ENCODE measurements at regions not wholly inside any gene's neighbourhood (a gene's known extent, or its start where the extent isn't known, plus 50 kb on each side); places are given as distances from the start of the nearest gene placed in this dataset.

DNA sequence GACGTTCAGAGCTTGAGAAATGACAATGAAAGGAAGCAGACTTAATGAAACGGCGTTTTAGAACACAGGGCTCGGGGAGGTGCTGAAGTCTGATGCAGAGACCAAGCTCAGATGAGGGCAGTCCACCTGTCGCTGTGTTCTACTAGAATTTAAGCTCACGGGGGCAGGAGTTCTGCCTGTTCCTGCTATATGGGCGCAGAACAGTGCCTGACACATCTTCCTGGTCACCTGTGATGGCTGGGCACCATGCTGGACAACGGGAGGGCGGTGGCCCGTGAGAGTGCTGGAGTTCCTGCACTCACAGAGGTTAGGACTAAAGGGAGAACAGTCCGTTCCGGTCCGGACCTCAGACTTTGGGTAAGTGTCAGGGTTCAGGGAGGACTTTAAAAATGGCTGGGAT lies 130.6 kb downstream of the ERMARD start:
- no peak for TF ChIP-seq EZH2phosphoT487 (IDR thresholded peaks at IDR 0.05; ENCODE audit: unreplicated experiment)
- Histone ChIP-seq H3K9me2 (ENCODE audit: insufficient read depth) (no peaks in the 10 kb centered on the region), H3F3A (replicated peaks; ENCODE audit: low read depth) (no peaks in the 10 kb centered on the region), H3K27ac (ENCODE audit: low read depth) (no peak overlapping the region), H3K36me3 (ENCODE audit: insufficient read depth) (no peaks in the 10 kb centered on the region), H3K27me3 (ENCODE audit: insufficient read depth) (no peaks in the 10 kb centered on the region), H3K4me3 (no peak overlapping the region), H3K79me2 (replicated peaks; ENCODE audit: insufficient read depth) (no peaks in the 10 kb centered on the region), H3K4me2 (no peak overlapping the region), H2AFZ (no peak overlapping the region), H3K4me1 (ENCODE audit: insufficient read depth) (no peaks in the 10 kb centered on the region), H4K20me1 (replicated peaks; ENCODE audit: insufficient read depth) (no peaks in the 10 kb centered on the region)
- no peaks in the 10 kb centered on the region for H3K36me3 Mint-ChIP-seq (ENCODE audit: low read depth)
- H3K4me1 Mint-ChIP-seq = no peaks in the 10 kb centered on the region; the same call in 2 of the 3 replicates
- no peak overlapping the region for H3K27ac Mint-ChIP-seq
- H3K27me3 Mint-ChIP-seq (ENCODE audit: insufficient read depth, low read depth, poor library complexity) = peaks cover 5% of the 10 kb centered on the region
- no peak overlapping the region for H3K4me3 Mint-ChIP-seq
- DNase-seq (ENCODE audit: low spot score) (no peak), ATAC-seq (no peak)
- no peaks in the 10 kb centered on the region for H3K9me3 Mint-ChIP-seq

DNA sequence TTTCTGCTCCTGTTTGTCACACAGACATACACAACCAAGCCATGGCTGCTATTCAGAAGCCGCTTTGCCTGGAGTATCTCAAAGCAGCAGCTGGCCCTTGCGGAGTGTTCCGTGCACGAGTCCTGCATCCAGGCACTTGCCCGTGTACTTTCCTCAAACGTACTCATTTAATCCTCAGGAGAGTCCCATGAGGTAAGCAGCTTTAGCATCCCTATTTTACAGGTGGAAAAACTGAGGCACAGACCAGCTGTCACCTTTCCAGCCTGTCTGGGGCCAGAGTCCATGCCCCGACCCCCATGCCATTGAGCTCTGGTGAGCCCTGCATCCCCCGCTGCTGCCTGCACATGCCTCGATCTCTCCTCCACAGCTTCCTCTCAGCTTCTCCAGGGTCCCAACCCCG lies 130.0 kb downstream of the ERMARD start:
- no peaks in the 10 kb centered on the region for H3K9me2 ChIP-seq (ENCODE audit: insufficient read depth)
- no peaks in the 10 kb centered on the region; the same call in 2 of the 3 replicates for H3K4me1 Mint-ChIP-seq
- H3K9me3 Mint-ChIP-seq = no peaks in the 10 kb centered on the region
- H3K4me3 Mint-ChIP-seq = no peak overlapping the region
- H3K36me3 Mint-ChIP-seq (ENCODE audit: low read depth) = no peaks in the 10 kb centered on the region
- no peaks in the 10 kb centered on the region for H3K27me3 ChIP-seq (ENCODE audit: insufficient read depth)
- H3K4me3 ChIP-seq = no peak overlapping the region
- H3F3A ChIP-seq (replicated peaks; ENCODE audit: low read depth) = no peaks in the 10 kb centered on the region
- H3K79me2 ChIP-seq (replicated peaks; ENCODE audit: insufficient read depth) = no peaks in the 10 kb centered on the region
- H3K36me3 ChIP-seq (ENCODE audit: insufficient read depth) = no peaks in the 10 kb centered on the region
- DNase-seq (ENCODE audit: low spot score) = no peak
- H3K27me3 Mint-ChIP-seq (ENCODE audit: insufficient read depth, low read depth, poor library complexity) = peaks cover 5% of the 10 kb centered on the region
- H3K27ac Mint-ChIP-seq = no peak overlapping the region
- no peak overlapping the region for H2AFZ ChIP-seq
- no peaks in the 10 kb centered on the region for H3K4me1 ChIP-seq (ENCODE audit: insufficient read depth)
- no peaks in the 10 kb centered on the region for H4K20me1 ChIP-seq (replicated peaks; ENCODE audit: insufficient read depth)
- no peak overlapping the region for H3K27ac ChIP-seq (ENCODE audit: low read depth)
- no peak for ATAC-seq
- no peak overlapping the region for H3K4me2 ChIP-seq
- TF ChIP-seq CREB1 (CRISPR knock-in tag; IDR thresholded peaks at IDR 0.05; ENCODE audit: low read depth) = no peak
- TF ChIP-seq, protein P1, sequence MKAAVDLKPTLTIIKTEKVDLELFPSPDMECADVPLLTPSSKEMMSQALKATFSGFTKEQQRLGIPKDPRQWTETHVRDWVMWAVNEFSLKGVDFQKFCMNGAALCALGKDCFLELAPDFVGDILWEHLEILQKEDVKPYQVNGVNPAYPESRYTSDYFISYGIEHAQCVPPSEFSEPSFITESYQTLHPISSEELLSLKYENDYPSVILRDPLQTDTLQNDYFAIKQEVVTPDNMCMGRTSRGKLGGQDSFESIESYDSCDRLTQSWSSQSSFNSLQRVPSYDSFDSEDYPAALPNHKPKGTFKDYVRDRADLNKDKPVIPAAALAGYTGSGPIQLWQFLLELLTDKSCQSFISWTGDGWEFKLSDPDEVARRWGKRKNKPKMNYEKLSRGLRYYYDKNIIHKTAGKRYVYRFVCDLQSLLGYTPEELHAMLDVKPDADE (IDR thresholded peaks at IDR 0.05) = no peak
- TF ChIP-seq, protein P2, sequence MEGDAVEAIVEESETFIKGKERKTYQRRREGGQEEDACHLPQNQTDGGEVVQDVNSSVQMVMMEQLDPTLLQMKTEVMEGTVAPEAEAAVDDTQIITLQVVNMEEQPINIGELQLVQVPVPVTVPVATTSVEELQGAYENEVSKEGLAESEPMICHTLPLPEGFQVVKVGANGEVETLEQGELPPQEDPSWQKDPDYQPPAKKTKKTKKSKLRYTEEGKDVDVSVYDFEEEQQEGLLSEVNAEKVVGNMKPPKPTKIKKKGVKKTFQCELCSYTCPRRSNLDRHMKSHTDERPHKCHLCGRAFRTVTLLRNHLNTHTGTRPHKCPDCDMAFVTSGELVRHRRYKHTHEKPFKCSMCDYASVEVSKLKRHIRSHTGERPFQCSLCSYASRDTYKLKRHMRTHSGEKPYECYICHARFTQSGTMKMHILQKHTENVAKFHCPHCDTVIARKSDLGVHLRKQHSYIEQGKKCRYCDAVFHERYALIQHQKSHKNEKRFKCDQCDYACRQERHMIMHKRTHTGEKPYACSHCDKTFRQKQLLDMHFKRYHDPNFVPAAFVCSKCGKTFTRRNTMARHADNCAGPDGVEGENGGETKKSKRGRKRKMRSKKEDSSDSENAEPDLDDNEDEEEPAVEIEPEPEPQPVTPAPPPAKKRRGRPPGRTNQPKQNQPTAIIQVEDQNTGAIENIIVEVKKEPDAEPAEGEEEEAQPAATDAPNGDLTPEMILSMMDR (conservative IDR thresholded peaks at IDR 0.05; ENCODE audit: low read depth in 2 of 2) = no peak
- TF ChIP-seq, protein P3, sequence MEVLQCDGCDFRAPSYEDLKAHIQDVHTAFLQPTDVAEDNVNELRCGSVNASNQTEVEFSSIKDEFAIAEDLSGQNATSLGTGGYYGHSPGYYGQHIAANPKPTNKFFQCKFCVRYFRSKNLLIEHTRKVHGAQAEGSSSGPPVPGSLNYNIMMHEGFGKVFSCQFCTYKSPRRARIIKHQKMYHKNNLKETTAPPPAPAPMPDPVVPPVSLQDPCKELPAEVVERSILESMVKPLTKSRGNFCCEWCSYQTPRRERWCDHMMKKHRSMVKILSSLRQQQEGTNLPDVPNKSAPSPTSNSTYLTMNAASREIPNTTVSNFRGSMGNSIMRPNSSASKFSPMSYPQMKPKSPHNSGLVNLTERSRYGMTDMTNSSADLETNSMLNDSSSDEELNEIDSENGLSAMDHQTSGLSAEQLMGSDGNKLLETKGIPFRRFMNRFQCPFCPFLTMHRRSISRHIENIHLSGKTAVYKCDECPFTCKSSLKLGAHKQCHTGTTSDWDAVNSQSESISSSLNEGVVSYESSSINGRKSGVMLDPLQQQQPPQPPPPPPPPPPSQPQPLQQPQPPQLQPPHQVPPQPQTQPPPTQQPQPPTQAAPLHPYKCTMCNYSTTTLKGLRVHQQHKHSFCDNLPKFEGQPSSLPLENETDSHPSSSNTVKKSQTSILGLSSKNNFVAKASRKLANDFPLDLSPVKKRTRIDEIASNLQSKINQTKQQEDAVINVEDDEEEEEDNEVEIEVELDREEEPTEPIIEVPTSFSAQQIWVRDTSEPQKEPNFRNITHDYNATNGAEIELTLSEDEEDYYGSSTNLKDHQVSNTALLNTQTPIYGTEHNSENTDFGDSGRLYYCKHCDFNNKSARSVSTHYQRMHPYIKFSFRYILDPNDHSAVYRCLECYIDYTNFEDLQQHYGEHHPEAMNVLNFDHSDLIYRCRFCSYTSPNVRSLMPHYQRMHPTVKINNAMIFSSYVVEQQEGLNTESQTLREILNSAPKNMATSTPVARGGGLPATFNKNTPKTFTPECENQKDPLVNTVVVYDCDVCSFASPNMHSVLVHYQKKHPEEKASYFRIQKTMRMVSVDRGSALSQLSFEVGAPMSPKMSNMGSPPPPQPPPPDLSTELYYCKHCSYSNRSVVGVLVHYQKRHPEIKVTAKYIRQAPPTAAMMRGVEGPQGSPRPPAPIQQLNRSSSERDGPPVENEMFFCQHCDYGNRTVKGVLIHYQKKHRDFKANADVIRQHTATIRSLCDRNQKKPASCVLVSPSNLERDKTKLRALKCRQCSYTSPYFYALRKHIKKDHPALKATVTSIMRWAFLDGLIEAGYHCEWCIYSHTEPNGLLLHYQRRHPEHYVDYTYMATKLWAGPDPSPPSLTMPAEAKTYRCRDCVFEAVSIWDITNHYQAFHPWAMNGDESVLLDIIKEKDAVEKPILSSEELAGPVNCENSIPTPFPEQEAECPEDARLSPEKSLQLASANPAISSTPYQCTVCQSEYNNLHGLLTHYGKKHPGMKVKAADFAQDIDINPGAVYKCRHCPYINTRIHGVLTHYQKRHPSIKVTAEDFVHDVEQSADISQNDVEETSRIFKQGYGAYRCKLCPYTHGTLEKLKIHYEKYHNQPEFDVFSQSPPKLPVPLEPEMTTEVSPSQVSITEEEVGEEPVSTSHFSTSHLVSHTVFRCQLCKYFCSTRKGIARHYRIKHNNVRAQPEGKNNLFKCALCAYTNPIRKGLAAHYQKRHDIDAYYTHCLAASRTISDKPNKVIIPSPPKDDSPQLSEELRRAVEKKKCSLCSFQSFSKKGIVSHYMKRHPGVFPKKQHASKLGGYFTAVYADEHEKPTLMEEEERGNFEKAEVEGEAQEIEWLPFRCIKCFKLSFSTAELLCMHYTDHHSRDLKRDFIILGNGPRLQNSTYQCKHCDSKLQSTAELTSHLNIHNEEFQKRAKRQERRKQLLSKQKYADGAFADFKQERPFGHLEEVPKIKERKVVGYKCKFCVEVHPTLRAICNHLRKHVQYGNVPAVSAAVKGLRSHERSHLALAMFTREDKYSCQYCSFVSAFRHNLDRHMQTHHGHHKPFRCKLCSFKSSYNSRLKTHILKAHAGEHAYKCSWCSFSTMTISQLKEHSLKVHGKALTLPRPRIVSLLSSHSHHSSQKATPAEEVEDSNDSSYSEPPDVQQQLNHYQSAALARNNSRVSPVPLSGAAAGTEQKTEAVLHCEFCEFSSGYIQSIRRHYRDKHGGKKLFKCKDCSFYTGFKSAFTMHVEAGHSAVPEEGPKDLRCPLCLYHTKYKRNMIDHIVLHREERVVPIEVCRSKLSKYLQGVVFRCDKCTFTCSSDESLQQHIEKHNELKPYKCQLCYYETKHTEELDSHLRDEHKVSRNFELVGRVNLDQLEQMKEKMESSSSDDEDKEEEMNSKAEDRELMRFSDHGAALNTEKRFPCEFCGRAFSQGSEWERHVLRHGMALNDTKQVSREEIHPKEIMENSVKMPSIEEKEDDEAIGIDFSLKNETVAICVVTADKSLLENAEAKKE (CRISPR knock-in tag; IDR thresholded peaks at IDR 0.05) = no peak
- no peak for TF ChIP-seq EZH2 (IDR thresholded peaks at IDR 0.05; ENCODE audit: low read depth, unreplicated experiment)
- no peak for TF ChIP-seq ZNF331 (CRISPR knock-in tag; IDR thresholded peaks at IDR 0.05; ENCODE audit: low read depth)
- no peak for TF ChIP-seq NANOG (IDR thresholded peaks at IDR 0.05; ENCODE audit: borderline replicate concordance)
- TF ChIP-seq EZH2phosphoT487 (IDR thresholded peaks at IDR 0.05; ENCODE audit: unreplicated experiment) = no peak
- TF ChIP-seq STAT1 (IDR thresholded peaks at IDR 0.05; ENCODE audit: unreplicated experiment) = no peak
- TF ChIP-seq POLR2AphosphoS5 (IDR thresholded peaks at IDR 0.05; ENCODE audit: low read depth) = no peak
- no peak for TF ChIP-seq ZNF114 (CRISPR knock-in tag; IDR thresholded peaks at IDR 0.05)

All from GM23338 (cell line).